HUES6 (cell line): ENCODE measurements at regions not wholly inside any gene's neighbourhood (a gene's known extent, or its start where the extent isn't known, plus 50 kb on each side); places are given as distances from the start of the nearest gene placed in this dataset.

Experiments
- H3K27ac ChIP-seq: 2 replicates; pipeline ENCODE4 v1.7.0; 2013; ENCODE audit warnings: low read depth, mild to moderate bottlenecking, low read length, inconsistent platforms
- H3K27me3 ChIP-seq: 2 replicates; pipeline ENCODE4 v1.6.1; 2013; ENCODE audit warnings: low read length; ENCODE audit not compliant: control insufficient read depth, insufficient read depth
- H3K36me3 ChIP-seq: 2 replicates; pipeline ENCODE4 v1.6.1; 2013; ENCODE audit warnings: low read length; ENCODE audit not compliant: control insufficient read depth, insufficient read depth
- H3K4me1 ChIP-seq: 2 replicates; pipeline ENCODE4 v1.6.1; 2013; ENCODE audit warnings: low read length; ENCODE audit not compliant: control insufficient read depth, insufficient read depth
- H3K4me3 ChIP-seq: 2 replicates; pipeline ENCODE4 v1.5.1; 2013; ENCODE audit warnings: low read depth, low read length
- H3K9ac ChIP-seq: one replicate; pipeline ENCODE4 v1.6.1; 2013; ENCODE audit warnings: mild to moderate bottlenecking, low read length
- H3K9me3 ChIP-seq: 2 replicates; pipeline ENCODE4 v1.6.1; 2013; ENCODE audit warnings: low read depth, low read length; ENCODE audit not compliant: control insufficient read depth, insufficient read depth

DNA sequence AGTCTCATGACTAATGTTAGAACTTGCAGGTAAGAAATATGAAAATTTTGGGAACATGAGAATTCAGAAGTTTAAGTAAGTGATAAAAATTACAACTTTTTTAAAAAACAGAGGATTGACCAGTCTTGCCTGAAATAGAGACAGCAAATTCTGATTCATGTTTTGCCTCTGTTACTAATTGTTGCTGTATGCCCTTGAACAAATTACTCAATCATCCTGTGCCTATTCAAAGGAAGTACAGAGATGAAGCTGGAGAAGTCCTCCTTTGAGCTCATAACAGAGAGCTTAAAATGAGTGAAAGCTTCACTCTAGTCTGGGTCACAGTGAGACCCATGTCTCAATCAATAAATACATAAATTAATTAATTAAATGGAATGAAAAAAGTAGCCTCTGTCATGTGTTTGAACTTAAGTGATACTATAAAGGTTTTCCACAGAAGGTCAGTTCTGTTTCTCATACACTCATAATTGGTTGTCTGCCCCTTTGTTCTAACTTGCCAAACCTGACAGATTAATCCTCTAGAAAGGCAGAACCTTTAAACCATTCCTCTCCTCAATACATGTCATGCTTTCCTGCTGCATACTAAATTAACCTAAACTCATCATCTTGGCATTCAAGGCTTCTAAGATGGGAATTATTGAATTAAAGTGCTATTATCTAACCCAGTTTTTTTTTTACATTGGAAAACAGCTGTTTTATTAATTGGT lies 374.6 kb upstream of the LRATD1 start:
- no peak overlapping the region for H3K9ac ChIP-seq
- no peaks in the 10 kb centered on the region for H3K9me3 ChIP-seq
- H3K4me3 ChIP-seq, result no peak overlapping the region
- peaks cover 7% of the 10 kb centered on the region; the same call in 1 of the 2 replicates for H3K4me1 ChIP-seq
- no peaks in the 10 kb centered on the region for H3K36me3 ChIP-seq
- H3K27ac ChIP-seq, result no peak overlapping the region
- no peaks in the 10 kb centered on the region for H3K27me3 ChIP-seq

GRCh38 chr2:14261771-14262170 lies 370.7 kb upstream of the LRATD1 start:
- Histone ChIP-seq H3K27ac (no peak overlapping the region), H3K27me3 (no peaks in the 10 kb centered on the region), H3K36me3 (no peaks in the 10 kb centered on the region), H3K9me3 (no peaks in the 10 kb centered on the region), H3K4me1 (peaks cover 5% of the 10 kb centered on the region; the same call in 1 of the 2 replicates), H3K9ac (no peak overlapping the region), H3K4me3 (no peak overlapping the region)

GRCh38 chr2:14263053-14263452 lies 369.5 kb upstream of the LRATD1 start:
- H3K4me1 ChIP-seq, result no peaks in the 10 kb centered on the region
- H3K9ac ChIP-seq, result no peak overlapping the region
- H3K36me3 ChIP-seq, result no peaks in the 10 kb centered on the region
- H3K27me3 ChIP-seq, result no peaks in the 10 kb centered on the region
- H3K27ac ChIP-seq, result no peak overlapping the region
- H3K4me3 ChIP-seq, result no peak overlapping the region
- no peaks in the 10 kb centered on the region for H3K9me3 ChIP-seq

DNA sequence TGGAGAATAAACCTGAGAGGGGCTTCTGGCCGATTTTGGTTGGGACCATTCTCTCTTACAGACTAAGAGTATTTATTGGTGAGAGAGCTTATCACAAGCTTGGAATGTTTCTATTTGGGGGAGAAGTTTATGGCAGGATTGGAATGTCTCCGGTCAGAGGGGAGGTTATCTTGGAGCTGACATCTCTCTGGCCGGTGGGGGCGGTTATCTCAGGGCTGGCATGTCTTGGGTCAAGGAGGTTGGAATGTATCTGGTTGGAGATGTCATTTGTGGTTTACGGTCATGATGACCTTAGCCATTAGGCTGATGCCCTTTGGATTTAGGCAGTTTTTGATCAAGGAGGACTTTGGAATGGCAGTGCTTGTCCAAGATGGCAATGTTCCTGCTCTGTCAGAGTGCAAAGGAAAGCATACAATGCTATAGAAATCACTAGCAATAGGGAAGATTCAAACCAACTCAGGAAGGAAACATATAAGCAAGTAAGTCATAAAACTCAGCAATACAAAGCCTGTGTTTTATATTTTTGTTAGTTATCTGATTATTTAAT lies 362.4 kb upstream of the LRATD1 start:
- Histone ChIP-seq H3K27me3 (no peaks in the 10 kb centered on the region), H3K36me3 (no peaks in the 10 kb centered on the region), H3K9me3 (0 out of 2 replicates have a peak, but pooled peaks cover 3% of the 10 kb centered on the region), H3K27ac (no peak overlapping the region), H3K9ac (no peak overlapping the region), H3K4me1 (no peaks in the 10 kb centered on the region), H3K4me3 (no peak overlapping the region)

DNA sequence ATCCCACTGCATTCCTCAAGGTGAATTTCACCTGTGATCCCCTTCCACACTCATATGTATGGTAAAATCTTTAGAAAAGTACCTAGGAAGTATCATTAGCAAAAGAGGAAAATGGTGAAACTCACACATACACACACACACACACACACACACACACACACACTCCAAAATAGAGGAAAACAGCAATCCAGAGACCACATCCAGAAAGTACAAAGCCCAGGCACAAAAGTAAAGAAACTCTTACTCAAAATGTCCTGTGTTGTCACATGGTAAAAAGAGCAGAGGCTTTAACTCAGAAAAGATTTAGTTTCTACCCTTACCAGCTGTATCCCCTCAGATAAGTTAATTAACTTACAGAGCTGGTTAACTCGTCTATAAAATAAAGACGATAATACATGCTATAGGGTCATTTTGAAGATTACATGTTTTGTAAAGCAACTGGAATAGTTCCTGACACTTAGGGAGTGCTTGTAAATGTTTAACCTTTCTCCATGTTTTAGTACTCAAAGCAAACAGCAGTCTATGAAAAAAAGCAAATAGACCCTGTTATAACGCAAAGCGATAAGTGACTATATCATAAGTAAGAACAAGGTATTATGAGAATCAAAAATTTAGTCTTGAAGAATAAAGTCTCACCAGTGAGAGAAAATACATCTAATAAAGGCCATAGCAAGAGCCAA lies 360.0 kb upstream of the LRATD1 start:
- Histone ChIP-seq H3K9me3 (0 out of 2 replicates have a peak, but pooled peaks cover 3% of the 10 kb centered on the region), H3K27me3 (no peaks in the 10 kb centered on the region), H3K9ac (no peak overlapping the region), H3K36me3 (no peaks in the 10 kb centered on the region), H3K4me3 (no peak overlapping the region), H3K4me1 (no peaks in the 10 kb centered on the region), H3K27ac (no peak overlapping the region)

GRCh38 chr2:14273650-14274049 lies 358.9 kb upstream of the LRATD1 start:
- no peaks in the 10 kb centered on the region for H3K4me1 ChIP-seq
- H3K27ac ChIP-seq, result no peak overlapping the region
- no peaks in the 10 kb centered on the region for H3K27me3 ChIP-seq
- no peaks in the 10 kb centered on the region for H3K36me3 ChIP-seq
- H3K9ac ChIP-seq, result no peak overlapping the region
- H3K9me3 ChIP-seq, result no peaks in the 10 kb centered on the region
- no peak overlapping the region for H3K4me3 ChIP-seq

DNA sequence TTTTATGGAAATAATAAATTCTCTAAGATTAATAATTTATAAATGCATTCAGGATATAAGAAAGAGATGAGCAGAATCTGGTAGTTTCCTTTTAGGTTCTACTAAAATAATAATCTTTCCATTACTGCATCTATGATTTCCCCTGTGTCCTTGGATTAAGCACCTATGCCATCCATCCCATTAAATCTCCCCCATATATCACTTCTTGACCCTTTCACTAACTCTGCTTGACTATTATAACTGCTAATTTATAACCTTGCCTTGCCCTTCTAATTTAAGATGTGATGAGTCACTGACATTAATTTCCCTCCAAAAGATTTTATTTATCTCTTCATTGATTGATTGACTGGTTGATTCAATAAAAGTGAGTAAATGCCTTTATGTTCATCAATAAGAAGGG lies 348.3 kb upstream of the LRATD1 start:
- no peak overlapping the region for H3K27ac ChIP-seq
- H3K36me3 ChIP-seq, result no peaks in the 10 kb centered on the region
- no peaks in the 10 kb centered on the region for H3K27me3 ChIP-seq
- no peaks in the 10 kb centered on the region for H3K4me1 ChIP-seq
- H3K9ac ChIP-seq, result no peak overlapping the region
- H3K4me3 ChIP-seq, result no peak overlapping the region
- no peaks in the 10 kb centered on the region for H3K9me3 ChIP-seq

GRCh38 chr2:14285812-14286211 lies 346.7 kb upstream of the LRATD1 start:
- Histone ChIP-seq H3K4me1 (no peaks in the 10 kb centered on the region), H3K36me3 (no peaks in the 10 kb centered on the region), H3K9me3 (no peaks in the 10 kb centered on the region), H3K27ac (no peak overlapping the region), H3K27me3 (no peaks in the 10 kb centered on the region), H3K9ac (no peak overlapping the region), H3K4me3 (no peak overlapping the region)

- H3K4me3 ChIP-seq, result no peak overlapping the region
- no peak overlapping the region for H3K27ac ChIP-seq
- H3K9ac ChIP-seq, result no peak overlapping the region
- no peaks in the 10 kb centered on the region for H3K27me3 ChIP-seq
- no peaks in the 10 kb centered on the region for H3K4me1 ChIP-seq
- H3K9me3 ChIP-seq, result no peaks in the 10 kb centered on the region
- H3K36me3 ChIP-seq, result no peaks in the 10 kb centered on the region
Observed at GRCh38 chr2:14288016-14288415, 344.5 kb upstream of the LRATD1 start.

- Histone ChIP-seq H3K4me1 (no peaks in the 10 kb centered on the region), H3K27me3 (no peaks in the 10 kb centered on the region), H3K9ac (no peak overlapping the region), H3K9me3 (no peaks in the 10 kb centered on the region), H3K36me3 (no peaks in the 10 kb centered on the region), H3K27ac (no peak overlapping the region), H3K4me3 (no peak overlapping the region)
Observed at GRCh38 chr2:14292964-14293363, 339.6 kb upstream of the LRATD1 start.

DNA sequence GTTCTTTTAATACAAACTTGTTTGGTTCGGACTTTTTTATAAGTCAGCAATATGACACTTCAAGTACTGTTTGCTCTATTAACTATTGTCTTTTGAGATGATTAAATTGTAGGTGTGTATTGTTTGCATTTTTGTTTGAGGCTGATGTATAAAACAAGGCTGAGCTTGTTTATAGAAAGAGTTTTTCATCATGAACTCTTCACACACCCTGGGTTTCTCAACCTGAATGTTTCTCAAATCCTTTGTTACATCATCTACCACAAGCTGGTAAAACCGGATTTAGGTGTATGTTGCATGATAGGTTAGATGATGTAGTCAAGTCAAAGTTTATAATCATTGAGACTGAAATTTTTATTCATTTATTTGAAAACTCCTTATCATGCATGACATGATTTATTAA lies 335.2 kb upstream of the LRATD1 start:
- Histone ChIP-seq H3K4me1 (peaks cover 3% of the 10 kb centered on the region; the same call in 1 of the 2 replicates), H3K36me3 (no peaks in the 10 kb centered on the region), H3K9ac (no peak overlapping the region), H3K27me3 (no peaks in the 10 kb centered on the region), H3K27ac (no peak overlapping the region), H3K4me3 (no peak overlapping the region), H3K9me3 (no peaks in the 10 kb centered on the region)
